ENCODE measurements at regions not wholly inside any gene's neighbourhood (a gene's known extent, or its start where the extent isn't known, plus 50 kb on each side); places are given as distances from the start of the nearest gene placed in this dataset.

DNA sequence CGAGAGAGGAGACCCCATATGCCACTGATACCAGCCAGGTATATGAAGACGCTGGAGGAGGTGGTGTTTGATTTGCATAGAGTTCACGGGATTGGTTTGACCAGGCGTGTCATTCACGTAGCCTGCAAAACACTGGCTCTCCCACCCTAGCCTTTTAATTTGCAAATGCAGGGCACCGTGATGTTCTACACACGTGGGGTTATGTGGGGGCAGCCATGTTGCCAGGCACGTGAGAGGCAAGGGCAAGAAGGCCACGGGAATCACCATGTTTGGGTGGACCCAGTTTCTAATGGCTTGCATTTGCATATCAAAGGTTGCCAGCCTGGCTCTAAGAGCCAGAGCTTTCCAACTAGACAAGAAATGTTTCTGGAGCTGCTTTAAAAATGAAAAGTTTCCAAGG lies 117.2 kb upstream of the LYZL1 start:
- H3K36me3 Mint-ChIP-seq (ENCODE audit: low read depth, unreplicated experiment), result no peaks in the 10 kb centered on the region
- Histone ChIP-seq H4K20me1 (ENCODE audit: insufficient read depth, low read length) (no peaks in the 10 kb centered on the region), H3K27ac (ENCODE audit: low read depth, low read length) (no peak overlapping the region), H3K4me3 (ENCODE audit: insufficient read depth, low read depth, low read length) (no peak overlapping the region), H3K36me3 (ENCODE audit: insufficient read depth, low read length) (no peaks in the 10 kb centered on the region), H3K4me1 (ENCODE audit: insufficient read depth, low read length) (no peaks in the 10 kb centered on the region), H3K27me3 (ENCODE audit: insufficient read depth, low read length) (no peaks in the 10 kb centered on the region), H3K4me2 (ENCODE audit: low read length) (no peak overlapping the region), H3K9me3 (ENCODE audit: insufficient read depth, low read depth, low read length) (no peaks in the 10 kb centered on the region), H2AFZ (ENCODE audit: low read depth, low read length) (no peak overlapping the region), H3K79me2 (ENCODE audit: insufficient read depth, low read length) (no peaks in the 10 kb centered on the region), H3K9ac (ENCODE audit: low read length) (no peak overlapping the region)
- no peak overlapping the region for H3K4me3 Mint-ChIP-seq (ENCODE audit: unreplicated experiment)
- DNase-seq (ENCODE audit: low read depth) (no peak), FAIRE-seq (no peak)
- H3K27ac Mint-ChIP-seq (ENCODE audit: unreplicated experiment), result no peak overlapping the region
- peaks cover 13% of the 10 kb centered on the region for H3K9me3 Mint-ChIP-seq (ENCODE audit: unreplicated experiment)
- no peaks in the 10 kb centered on the region for H3K27me3 Mint-ChIP-seq (ENCODE audit: low read depth, unreplicated experiment)
- TF ChIP-seq, protein P1, sequence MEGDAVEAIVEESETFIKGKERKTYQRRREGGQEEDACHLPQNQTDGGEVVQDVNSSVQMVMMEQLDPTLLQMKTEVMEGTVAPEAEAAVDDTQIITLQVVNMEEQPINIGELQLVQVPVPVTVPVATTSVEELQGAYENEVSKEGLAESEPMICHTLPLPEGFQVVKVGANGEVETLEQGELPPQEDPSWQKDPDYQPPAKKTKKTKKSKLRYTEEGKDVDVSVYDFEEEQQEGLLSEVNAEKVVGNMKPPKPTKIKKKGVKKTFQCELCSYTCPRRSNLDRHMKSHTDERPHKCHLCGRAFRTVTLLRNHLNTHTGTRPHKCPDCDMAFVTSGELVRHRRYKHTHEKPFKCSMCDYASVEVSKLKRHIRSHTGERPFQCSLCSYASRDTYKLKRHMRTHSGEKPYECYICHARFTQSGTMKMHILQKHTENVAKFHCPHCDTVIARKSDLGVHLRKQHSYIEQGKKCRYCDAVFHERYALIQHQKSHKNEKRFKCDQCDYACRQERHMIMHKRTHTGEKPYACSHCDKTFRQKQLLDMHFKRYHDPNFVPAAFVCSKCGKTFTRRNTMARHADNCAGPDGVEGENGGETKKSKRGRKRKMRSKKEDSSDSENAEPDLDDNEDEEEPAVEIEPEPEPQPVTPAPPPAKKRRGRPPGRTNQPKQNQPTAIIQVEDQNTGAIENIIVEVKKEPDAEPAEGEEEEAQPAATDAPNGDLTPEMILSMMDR (IDR thresholded peaks at IDR 0.05; ENCODE audit: insufficient read depth, low read depth, low read length), result no peak
- no peak for TF ChIP-seq EZH2 (IDR thresholded peaks at IDR 0.05; ENCODE audit: insufficient read depth, low read length)
- no peaks in the 10 kb centered on the region for H3K4me1 Mint-ChIP-seq (ENCODE audit: low read depth, unreplicated experiment)

DNA sequence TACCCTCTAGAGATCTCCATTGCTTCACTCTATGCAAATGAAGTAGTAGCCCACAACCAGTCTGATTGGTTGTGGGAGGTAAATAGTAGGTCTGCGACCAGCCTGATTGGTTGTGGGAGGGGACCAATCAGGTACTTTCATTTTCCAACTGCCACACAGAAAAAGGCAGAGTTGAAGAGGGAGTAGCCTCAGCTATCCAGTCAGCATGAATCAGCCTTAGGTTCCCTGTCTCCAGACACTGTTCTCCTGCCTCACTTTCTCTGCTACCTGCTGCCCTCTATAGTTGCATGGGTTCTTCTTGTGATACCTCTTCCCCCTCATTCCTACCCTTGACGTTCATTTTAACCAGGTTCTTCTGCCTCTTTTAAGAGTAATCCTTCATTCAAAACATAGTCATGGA lies 114.5 kb upstream of the LYZL1 start:
- Histone ChIP-seq H4K20me1 (ENCODE audit: insufficient read depth, low read length) (no peaks in the 10 kb centered on the region), H2AFZ (ENCODE audit: low read depth, low read length) (no peak overlapping the region), H3K27me3 (ENCODE audit: insufficient read depth, low read length) (no peaks in the 10 kb centered on the region), H3K27ac (ENCODE audit: low read depth, low read length) (no peak overlapping the region), H3K36me3 (ENCODE audit: insufficient read depth, low read length) (no peaks in the 10 kb centered on the region), H3K9me3 (ENCODE audit: insufficient read depth, low read depth, low read length) (no peaks in the 10 kb centered on the region), H3K4me1 (ENCODE audit: insufficient read depth, low read length) (no peaks in the 10 kb centered on the region), H3K4me2 (ENCODE audit: low read length) (no peak overlapping the region), H3K79me2 (ENCODE audit: insufficient read depth, low read length) (no peaks in the 10 kb centered on the region), H3K4me3 (ENCODE audit: insufficient read depth, low read depth, low read length) (no peak overlapping the region), H3K9ac (ENCODE audit: low read length) (no peak overlapping the region)
- TF ChIP-seq, protein P1 (IDR thresholded peaks at IDR 0.05; ENCODE audit: insufficient read depth, low read depth, low read length), result no peak
- no peak for TF ChIP-seq EZH2 (IDR thresholded peaks at IDR 0.05; ENCODE audit: insufficient read depth, low read length)
- no peak overlapping the region for H3K4me3 Mint-ChIP-seq (ENCODE audit: unreplicated experiment)
- no peak for DNase-seq (ENCODE audit: low read depth)
- H3K36me3 Mint-ChIP-seq (ENCODE audit: low read depth, unreplicated experiment), result no peaks in the 10 kb centered on the region
- no peak for FAIRE-seq
- no peak overlapping the region for H3K27ac Mint-ChIP-seq (ENCODE audit: unreplicated experiment)
- H3K27me3 Mint-ChIP-seq (ENCODE audit: low read depth, unreplicated experiment), result no peaks in the 10 kb centered on the region
- H3K4me1 Mint-ChIP-seq (ENCODE audit: low read depth, unreplicated experiment), result no peaks in the 10 kb centered on the region
- peaks cover 9% of the 10 kb centered on the region for H3K9me3 Mint-ChIP-seq (ENCODE audit: unreplicated experiment)

DNA sequence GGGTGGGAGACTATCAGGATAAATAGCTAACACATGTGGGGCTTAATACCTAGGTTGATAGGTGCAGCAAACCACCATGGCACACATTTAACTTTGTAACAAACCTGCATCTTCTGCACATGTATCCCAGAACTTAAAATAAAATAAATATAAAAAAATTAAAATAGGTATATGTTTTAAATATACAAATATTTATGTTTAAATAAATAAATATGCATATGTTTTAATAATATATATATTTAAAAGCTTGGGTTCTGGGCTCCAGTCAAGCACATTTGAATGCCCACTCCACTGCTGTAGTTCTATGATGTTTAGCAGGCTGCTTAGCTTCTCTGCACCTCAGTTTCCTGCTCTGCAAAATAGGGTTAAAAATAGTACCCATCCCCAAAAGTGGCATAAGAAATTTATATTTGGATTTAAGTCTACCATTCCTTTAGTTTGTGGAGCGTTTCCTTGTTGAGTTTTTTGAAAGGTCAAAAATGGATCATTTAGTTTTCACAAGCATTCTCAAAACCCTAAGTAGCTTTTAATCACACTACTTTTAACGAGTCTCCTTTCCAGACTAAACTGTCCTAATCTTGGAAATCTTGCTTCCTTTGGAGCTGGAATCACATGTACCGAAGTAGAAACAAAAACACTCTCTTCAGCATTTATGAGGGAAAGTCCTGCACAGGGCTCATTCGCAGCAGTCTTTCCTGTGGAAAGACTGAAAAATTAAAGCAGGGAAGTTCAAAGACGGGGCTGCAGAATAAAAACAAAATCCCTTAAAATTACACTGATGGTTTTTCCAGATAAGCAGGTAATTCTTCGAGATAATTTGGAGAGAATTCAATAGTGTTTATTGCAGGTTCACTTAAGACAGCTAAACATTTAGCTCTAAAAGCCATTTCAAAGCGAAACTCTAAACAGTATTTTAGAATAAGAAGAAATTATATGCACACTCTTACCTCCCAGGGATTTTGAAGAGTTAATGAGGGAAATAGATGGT lies 111.7 kb upstream of the LYZL1 start:
- no peaks in the 10 kb centered on the region for H3K27me3 ChIP-seq (ENCODE audit: insufficient read depth, low read length)
- no peaks in the 10 kb centered on the region for H3K9me3 ChIP-seq (ENCODE audit: insufficient read depth, low read depth, low read length)
- Mint-ChIP-seq H3K27me3 (ENCODE audit: low read depth, unreplicated experiment) (peaks cover 2% of the 10 kb centered on the region), H3K9me3 (ENCODE audit: unreplicated experiment) (no peaks in the 10 kb centered on the region), H3K27ac (ENCODE audit: unreplicated experiment) (no peak overlapping the region), H3K36me3 (ENCODE audit: low read depth, unreplicated experiment) (peaks cover 1% of the 10 kb centered on the region), H3K4me1 (ENCODE audit: low read depth, unreplicated experiment) (peaks cover 2% of the 10 kb centered on the region), H3K4me3 (ENCODE audit: unreplicated experiment) (no peak overlapping the region)
- H3K36me3 ChIP-seq (ENCODE audit: insufficient read depth, low read length), result no peaks in the 10 kb centered on the region
- FAIRE-seq (no peak), DNase-seq (ENCODE audit: low read depth) (no peak)
- H4K20me1 ChIP-seq (ENCODE audit: insufficient read depth, low read length), result no peaks in the 10 kb centered on the region
- H3K4me2 ChIP-seq (ENCODE audit: low read length), result no peak overlapping the region
- H2AFZ ChIP-seq (ENCODE audit: low read depth, low read length), result no peak overlapping the region
- no peak overlapping the region for H3K4me3 ChIP-seq (ENCODE audit: insufficient read depth, low read depth, low read length)
- H3K9ac ChIP-seq (ENCODE audit: low read length), result no peak overlapping the region
- H3K27ac ChIP-seq (ENCODE audit: low read depth, low read length), result no peak overlapping the region
- no peaks in the 10 kb centered on the region for H3K4me1 ChIP-seq (ENCODE audit: insufficient read depth, low read length)
- TF ChIP-seq, protein P1 (IDR thresholded peaks at IDR 0.05; ENCODE audit: insufficient read depth, low read depth, low read length), result no peak
- no peak for TF ChIP-seq EZH2 (IDR thresholded peaks at IDR 0.05; ENCODE audit: insufficient read depth, low read length)
- H3K79me2 ChIP-seq (ENCODE audit: insufficient read depth, low read length), result no peaks in the 10 kb centered on the region
